ENCODE measurements at regions not wholly inside any gene's neighbourhood (a gene's known extent, or its start where the extent isn't known, plus 50 kb on each side); places are given as distances from the start of the nearest gene placed in this dataset.

DNA sequence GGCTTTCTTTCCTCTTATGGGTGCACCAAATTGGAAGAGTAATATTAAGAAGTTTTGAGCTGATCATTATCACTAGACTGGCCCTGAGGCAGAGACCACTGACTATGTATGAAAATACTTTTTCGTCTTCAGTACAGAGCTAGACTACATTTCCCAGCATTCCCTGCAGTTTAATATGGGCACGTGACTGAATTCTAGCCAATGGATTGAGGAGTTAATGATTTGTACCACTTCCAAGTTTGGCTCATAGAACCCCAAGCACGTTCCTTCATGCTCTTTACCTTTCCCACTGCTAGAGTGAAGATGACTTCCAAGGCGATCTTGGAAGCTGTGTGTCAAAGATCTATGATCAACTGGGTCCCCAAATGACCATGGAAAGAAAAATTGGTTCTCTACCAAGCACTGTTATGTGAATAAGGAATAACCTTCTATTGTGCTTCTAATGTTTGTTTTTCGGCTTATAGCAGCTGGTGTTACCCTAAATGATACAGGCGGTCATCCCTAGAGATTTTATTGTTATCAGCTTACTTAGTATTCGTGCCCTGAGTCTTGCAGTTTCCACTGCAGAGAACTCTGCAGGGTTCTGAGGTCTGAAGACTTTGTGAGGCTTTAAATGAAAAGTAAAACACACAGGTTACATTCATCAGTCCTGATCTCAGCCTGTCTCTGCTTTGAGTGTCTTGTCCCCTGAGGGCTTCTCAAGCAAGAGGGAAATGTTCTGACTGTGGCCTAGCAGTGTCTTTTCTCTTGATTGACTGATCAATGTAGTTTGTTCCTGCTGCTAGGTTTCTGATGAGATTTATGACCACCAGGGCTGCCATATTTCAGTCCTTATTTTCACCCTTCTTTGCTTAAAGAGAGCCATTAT lies 486.8 kb downstream of the PDCD6IP start:
- TF ChIP-seq, protein P1, sequence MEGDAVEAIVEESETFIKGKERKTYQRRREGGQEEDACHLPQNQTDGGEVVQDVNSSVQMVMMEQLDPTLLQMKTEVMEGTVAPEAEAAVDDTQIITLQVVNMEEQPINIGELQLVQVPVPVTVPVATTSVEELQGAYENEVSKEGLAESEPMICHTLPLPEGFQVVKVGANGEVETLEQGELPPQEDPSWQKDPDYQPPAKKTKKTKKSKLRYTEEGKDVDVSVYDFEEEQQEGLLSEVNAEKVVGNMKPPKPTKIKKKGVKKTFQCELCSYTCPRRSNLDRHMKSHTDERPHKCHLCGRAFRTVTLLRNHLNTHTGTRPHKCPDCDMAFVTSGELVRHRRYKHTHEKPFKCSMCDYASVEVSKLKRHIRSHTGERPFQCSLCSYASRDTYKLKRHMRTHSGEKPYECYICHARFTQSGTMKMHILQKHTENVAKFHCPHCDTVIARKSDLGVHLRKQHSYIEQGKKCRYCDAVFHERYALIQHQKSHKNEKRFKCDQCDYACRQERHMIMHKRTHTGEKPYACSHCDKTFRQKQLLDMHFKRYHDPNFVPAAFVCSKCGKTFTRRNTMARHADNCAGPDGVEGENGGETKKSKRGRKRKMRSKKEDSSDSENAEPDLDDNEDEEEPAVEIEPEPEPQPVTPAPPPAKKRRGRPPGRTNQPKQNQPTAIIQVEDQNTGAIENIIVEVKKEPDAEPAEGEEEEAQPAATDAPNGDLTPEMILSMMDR (IDR thresholded peaks at IDR 0.05; ENCODE audit: insufficient read depth, low read length), result no peak
- no peak overlapping the region for H3K4me3 ChIP-seq (ENCODE audit: low read depth, low read length)
- DNase-seq (ENCODE audit: low read depth), result no peak

DNA sequence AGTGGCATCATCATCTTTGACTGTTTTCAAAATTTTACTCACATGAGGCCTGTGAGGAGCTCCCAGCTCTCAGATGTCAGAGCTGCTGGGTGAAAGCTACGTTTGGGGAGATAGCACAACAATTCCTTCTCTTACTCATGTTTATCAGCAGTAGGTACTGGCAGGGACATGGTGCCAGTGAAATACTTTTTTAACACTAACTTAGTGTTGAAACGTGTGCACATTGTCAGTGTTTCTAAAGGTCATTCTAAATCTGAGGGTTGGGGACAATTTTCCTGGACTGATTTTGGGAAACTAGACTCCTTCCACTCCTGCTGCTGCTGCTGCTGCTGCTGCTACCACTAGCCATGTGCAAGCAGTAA lies 487.4 kb downstream of the PDCD6IP start:
- no peak for DNase-seq (ENCODE audit: low read depth)
- no peak overlapping the region for H3K4me3 ChIP-seq (ENCODE audit: low read depth, low read length)

DNA sequence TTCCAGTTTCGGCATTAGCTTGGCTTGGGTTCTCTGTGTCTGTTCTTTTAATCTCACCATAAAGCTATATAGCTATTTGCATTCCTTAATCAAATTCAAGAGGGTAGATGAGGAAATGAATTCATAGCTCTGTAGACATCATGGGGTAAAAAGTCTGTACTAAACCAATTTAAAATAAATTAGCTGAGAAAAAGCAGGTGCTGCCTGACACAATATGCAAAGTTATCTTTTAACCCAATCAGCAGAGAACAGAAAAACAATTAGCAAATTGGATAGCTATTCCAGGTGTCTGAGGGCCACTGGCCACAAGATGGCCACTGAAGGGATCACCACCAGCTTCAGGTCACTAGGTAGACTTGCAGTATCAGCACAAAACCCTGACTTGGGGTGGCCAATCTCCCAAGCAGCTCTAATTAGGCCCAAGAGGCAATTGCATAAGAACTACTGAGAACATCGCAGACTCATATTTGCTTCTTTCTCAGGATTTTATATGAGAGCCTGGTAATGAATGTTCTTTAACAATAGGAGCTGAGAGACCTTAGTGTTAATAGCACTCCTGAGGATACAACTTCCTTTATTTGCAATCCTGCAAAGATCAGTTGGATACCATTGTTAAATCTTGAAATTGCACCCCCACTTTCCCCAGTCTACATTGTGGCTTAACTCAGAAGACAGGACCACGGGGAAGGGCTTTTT lies 494.3 kb downstream of the PDCD6IP start:
- TF ChIP-seq, protein P1 (IDR thresholded peaks at IDR 0.05; ENCODE audit: insufficient read depth, low read length), result no peak
- no peak overlapping the region for H3K4me3 ChIP-seq (ENCODE audit: low read depth, low read length)
- DNase-seq (ENCODE audit: low read depth), result no peak

More for the DNA sequence above, 487.4 kb downstream of the PDCD6IP start:
- TF ChIP-seq, protein P1 (IDR thresholded peaks at IDR 0.05; ENCODE audit: insufficient read depth, low read length), result no peak

DNA sequence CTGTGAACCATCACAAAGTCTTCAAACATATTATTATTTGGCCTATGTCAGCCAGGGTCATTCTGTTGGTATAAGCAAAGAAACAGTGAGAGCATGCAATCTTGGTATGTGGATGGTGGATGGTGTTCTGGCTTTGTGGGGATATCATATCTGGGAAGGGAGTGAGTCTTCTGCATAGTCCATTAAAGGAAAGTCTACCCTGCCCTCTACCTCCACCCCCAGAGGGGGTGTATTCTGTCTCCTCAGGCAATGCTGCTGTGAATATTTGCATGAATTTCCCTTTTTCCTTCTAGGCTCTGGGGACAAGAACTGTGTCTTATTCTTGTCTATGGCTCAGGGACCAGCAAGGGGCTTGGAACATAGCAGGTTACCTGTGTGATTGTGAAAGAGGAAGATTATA lies 495.8 kb downstream of the PDCD6IP start:
- H3K4me3 ChIP-seq (ENCODE audit: low read depth, low read length), result no peak overlapping the region
- TF ChIP-seq, protein P1 (IDR thresholded peaks at IDR 0.05; ENCODE audit: insufficient read depth, low read length), result no peak
- no peak for DNase-seq (ENCODE audit: low read depth)

DNA sequence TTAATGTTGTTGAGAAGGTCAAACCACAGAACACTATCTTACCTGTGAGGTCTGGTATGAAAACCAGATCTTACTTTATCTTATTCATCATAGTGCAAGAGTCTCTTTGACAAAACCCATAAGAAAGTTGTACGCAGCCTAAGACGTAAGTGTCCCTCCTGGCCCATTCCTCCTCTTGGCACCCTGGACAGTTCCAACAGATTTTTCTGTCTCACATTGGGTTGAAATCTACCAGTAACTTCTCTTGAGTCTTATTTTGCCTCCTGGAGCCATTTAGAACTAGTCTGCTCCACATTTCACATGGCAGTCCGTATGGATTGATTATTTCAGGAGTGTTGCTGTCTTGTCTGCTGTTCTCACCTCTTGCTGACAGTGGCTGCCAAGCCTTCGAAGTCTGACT lies 498.4 kb downstream of the PDCD6IP start:
- TF ChIP-seq, protein P1 (IDR thresholded peaks at IDR 0.05; ENCODE audit: insufficient read depth, low read length), result no peak

DNA sequence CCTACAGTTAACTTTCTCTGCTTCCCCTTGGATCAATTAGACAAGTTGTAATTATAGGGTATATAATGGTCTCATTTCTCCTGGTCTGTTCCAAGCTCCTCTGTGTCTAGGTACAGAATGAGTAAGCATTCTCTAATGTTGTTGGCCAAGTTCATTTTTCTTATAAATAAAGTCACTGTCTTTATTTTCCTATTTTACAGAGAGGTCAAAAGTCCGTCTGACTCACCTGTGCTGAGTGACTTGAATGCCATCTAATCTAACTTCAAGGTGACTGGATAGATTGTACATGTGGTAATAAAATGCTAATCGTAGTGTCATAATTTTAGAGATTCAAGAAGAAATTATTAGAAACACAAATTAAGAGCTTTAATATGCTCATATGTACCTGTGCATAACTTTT lies 500.2 kb downstream of the PDCD6IP start:
- TF ChIP-seq, protein P1 (IDR thresholded peaks at IDR 0.05; ENCODE audit: insufficient read depth, low read length), result no peak
- DNase-seq (ENCODE audit: low read depth), result no peak

More for the DNA sequence above, 498.4 kb downstream of the PDCD6IP start:
- DNase-seq (ENCODE audit: low read depth), result no peak
- H3K4me3 ChIP-seq (ENCODE audit: low read depth, low read length), result no peak overlapping the region

More for the DNA sequence above, 500.2 kb downstream of the PDCD6IP start:
- H3K4me3 ChIP-seq (ENCODE audit: low read depth, low read length), result no peak overlapping the region
